ENCODE measurements at regions not wholly inside any gene's neighbourhood (a gene's known extent, or its start where the extent isn't known, plus 50 kb on each side); places are given as distances from the start of the nearest gene placed in this dataset.
"Not testable (repeated sequence)": the region's sequence is repeated elsewhere in the genome, so short reads cannot be mapped to it uniquely, and the experiment has no call there.

DNA sequence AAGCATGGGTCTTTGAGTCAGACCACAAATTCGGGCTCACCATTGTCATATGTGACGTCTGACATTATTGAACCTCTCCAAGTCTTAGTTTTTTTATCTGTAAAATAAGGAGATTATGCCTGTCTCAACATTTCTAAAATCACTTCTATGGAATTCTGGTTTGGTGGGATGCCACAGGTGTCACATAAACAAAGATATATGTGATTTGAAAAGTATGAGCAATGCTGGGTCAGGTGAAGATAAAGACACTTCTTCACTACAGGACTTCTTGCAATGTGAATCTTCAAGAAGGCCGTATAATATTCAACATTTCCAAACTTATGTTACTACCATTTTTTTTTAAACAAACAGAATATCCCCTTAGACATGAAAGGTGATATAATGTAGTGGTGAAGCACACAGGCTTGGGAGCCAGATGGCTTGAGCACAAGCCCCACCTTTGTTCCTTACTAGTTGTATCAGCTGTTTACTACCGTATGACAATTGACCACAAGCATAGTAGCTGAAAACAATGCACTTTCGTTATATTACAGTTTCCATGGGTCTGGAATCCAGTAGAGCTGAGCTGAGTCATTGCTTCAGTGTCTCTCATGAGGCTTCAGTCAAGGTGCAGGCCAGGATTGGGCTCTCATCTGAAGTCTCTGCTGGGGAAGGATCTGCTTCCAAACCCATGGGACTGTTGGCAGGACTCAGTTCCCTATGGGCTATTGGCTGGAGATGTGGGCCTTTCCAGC is 87.7 kb downstream of the UTP18 start:
- no peak for DNase-seq (ENCODE audit: low read depth)
- H3K4me3 ChIP-seq (ENCODE audit: low read depth, low read length) = no peak overlapping the region

DNA sequence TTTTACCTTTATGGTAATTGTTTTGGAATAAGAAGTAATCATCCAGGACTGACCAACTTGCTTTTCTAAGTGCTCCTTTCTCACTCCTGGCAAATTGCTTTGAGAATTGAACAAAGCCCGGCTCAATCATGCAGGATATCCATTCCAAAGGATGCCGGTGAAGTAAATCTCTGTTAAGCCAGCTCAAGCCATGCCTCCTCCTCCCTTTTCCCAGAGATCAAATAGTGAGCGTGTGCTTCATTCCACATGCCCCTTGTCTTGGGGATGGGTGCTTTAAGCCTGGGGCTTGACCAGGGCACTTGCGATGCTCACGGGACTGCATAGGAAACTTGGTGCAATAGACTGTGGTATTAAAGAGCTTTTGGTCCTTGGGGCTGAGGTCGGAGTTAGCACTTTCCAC is 90.7 kb downstream of the UTP18 start:
- no peak for DNase-seq (ENCODE audit: low read depth)
- no peak overlapping the region for H3K4me3 ChIP-seq (ENCODE audit: low read depth, low read length)

DNA sequence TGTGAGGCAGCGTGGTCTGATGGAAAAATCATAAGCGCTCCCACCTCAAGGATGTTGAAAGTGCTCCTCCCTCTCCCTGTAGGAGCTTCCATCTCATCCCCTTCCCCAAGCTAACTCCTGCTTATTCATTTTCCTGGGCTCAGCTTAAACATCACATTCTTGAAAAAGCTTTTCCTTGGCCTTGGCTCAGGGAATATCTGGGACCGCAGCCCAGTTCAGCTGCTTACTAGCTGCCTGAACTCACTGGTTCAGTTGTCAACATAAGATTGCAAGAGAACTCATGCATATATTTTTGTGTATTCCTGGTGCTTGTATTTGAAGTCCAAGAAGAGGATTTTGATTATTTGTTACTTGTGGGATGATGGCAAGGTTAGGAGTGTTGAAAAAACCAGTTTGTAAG is 91.5 kb downstream of the UTP18 start:
- H3K4me3 ChIP-seq (ENCODE audit: low read depth, low read length) = no peak overlapping the region
- DNase-seq (ENCODE audit: low read depth) = no peak

DNA sequence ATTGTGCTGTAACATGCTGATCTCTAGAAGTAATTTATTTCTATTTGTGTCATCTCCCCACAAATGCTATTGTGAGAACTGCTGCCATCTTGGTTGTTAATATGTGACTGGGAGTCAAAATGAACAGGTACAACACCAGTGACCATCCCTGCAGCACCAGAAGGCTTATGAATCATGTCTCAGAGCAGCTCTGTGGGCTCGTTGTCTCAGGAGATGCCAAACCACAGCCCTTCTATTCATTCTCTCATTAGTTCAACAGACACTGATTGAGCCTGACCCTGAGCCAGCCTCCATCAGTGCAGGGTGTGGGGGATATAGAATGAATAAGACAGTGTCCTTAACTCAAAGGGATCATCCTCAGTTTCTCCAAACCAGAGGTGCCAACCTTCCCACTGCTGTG is 92.5 kb downstream of the UTP18 start:
- H3K4me3 ChIP-seq (ENCODE audit: low read depth, low read length) = no peak overlapping the region
- DNase-seq (ENCODE audit: low read depth) = no peak

DNA sequence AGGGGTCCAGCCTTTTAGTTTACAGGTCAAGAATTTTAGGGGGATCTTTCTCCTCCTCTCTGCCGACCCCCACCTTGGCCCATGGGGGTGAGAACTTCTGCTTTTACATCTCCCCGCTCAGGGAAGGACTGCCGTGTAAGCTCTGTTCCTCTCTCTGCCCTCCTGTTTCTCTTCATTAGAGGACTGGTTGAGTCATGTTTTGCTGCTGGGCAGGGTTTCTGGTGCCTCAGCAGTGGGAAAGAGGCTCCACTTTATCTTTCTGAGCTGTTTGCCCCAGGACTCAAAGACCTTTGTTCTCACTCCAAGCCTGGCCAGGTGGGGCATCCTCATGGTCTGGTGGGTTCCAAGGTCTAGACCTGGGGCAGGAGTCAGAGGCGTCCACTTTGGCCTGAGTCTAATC is 93.0 kb downstream of the UTP18 start:
- H3K4me3 ChIP-seq (ENCODE audit: low read depth, low read length) = no peak overlapping the region
- no peak for DNase-seq (ENCODE audit: low read depth)

DNA sequence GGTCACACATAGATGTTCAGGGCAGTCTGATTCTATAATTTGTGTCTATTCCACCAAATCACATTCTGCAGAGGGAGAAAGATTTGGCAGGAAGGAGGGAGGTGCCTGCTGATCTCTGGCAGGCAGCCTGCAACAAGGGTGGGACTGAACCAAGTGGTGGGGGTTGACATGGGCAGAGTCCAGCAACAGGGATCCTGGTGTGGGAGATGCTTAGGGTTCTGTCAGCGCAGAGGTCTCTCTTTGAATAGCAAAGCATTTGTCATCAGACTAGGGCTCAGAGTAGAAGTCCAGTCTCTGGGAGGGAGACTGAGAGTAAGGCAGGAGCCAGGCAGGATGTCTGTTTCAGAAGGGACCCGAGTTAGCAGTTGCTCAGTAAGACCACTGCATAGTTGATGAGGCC is 94.6 kb downstream of the UTP18 start:
- H3K4me3 ChIP-seq (ENCODE audit: low read depth, low read length) = no peak overlapping the region
- DNase-seq (ENCODE audit: low read depth) = no peak

DNA sequence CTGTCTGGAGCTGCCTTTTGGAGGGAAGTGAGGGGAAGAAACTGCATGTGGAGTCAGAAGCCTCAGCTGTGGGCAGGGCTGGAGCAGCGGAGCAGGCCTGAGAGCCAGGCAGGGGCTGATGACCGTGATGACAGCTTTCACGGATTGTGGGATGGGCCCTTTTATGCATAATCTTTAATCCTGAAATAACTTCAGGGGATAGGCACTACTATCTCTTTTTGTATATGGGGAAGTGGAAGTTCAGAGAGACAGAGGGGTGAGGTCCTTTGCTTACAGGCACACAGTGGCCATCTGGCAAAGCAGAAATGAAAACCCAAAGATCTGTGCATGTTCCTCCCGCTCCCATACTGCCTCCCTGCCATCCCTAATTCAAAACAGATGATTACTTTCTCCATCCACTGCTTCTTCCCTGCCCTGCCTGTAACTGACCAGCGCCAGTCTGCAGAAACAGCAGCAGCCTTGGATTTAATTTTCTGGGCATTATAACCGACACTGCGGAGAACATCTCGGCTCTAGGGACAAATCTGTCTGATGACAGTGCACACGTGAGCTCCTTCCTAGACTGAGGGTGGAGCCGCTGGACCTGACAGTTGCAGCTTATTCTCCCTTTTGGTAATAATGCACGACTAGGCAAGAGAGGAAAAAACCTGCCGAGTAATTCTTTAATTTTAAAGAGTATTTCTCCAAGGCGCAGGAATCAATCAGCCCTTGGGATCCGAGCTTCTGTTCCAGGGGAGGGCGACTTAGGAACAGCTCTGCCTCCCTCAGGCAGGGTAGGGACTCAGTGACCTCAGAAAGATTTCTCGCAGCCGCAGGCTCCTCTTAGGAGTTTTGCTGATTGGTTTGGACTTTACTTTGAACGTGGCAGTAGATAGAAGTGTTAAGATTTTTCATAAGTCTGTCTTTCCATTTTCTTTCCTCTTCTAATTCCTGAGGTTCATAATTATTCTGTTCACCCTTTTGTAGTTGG is 95.4 kb downstream of the UTP18 start:
- no peak for DNase-seq (ENCODE audit: low read depth)
- H3K4me3 ChIP-seq (ENCODE audit: low read depth, low read length) = no peak overlapping the region

DNA sequence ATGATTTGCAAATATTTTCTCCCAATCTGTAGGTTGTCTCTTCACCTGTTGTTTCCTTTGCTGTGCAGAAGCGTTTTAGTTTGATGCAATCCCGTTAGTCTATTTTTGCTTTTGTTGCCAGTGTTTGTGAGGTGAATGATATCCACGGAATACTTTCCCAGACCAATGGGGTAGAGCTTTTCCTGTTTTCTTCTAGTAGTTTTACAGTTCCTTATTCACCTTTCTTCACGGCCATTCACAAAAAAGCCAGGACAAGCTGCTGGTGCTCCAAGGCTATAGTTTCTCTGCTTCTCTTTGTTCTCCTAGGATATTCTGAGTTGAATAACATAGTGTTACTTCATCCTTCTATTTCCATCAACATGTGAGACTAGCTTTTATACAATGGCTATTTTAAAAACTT is 98.7 kb downstream of the UTP18 start:
- no peak for DNase-seq (ENCODE audit: low read depth)
- no peak overlapping the region for H3K4me3 ChIP-seq (ENCODE audit: low read depth, low read length)

DNA sequence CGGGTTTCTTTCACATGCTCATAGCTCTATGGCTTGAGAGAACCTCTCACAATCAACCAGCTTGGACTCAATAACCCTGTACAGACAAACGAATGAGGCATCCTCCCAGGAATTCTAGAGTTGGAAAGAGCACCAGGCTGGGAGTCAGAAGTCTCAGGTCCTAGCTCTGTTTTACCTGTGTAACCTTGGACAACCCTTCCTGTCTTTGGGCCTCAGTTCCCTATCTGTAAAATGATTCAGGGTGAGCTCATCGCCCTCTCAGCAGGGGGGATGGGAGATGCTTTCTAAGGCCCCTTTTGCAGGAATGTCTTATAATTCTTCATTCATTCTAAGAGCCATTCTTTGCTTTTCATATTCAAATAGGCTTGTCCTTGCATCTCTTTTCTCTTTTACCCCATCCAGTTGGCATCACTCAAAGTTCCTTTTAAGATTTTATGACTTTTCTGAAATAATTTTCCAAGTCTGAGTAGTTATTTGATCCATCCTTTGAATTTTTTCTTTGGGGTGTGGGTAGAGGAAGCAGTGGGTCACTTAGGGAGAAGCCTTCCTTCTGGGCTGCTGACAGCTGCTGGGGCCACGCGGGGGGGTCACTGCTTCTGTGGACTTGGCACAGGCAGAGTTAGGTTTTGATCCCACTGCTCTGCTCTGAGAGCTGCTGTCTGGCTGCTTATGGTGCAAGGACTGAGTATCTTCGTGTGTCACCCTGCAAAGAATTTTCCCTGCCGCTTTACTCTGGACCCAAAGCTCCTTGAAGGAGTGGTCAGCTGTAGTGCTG is 102.7 kb downstream of the UTP18 start:
- H3K4me3 ChIP-seq (ENCODE audit: low read depth, low read length) = no peak overlapping the region
- no peak for DNase-seq (ENCODE audit: low read depth)

DNA sequence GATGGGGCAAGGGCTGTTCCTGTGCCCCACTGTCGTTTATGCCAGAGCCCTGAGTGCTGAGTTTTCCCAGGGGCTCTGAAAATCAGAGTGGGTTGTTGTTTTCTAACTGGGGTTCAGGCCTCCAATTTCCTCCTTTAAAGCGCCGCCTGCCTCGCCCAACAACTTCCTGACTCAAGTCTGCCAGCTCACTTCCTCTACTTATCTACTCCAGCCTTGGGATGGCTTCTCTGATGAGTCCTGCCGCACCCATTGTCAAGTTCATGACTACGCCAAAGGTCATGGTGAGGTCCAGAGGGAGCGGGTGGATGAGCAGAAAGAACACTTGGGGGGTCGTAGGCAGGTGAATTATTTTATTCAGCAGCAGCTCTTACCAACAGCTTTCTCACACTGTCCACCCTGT is 104.7 kb downstream of the UTP18 start:
- no peak overlapping the region for H3K4me3 ChIP-seq (ENCODE audit: low read depth, low read length)
- DNase-seq (ENCODE audit: low read depth) = no peak

DNA sequence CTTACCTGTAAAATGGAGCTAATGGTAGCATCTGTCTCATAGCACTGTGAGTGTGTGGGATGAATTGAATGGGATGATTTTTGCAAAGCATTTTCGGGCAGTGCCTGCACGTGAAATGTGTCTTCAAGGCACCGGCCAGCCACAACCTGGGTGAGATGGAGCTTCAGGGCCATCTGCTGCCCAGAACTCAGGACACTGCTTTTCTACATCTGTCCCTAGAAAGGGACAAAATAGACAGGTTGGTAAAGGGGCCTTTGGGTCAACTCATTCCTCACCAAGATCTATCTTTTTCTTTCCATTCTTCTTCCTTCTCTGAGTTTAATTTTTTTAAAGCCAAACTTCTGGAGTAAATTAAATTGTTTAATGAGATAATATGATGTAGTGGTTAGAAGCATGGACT is 106.5 kb downstream of the UTP18 start:
- H3K4me3 ChIP-seq (ENCODE audit: low read depth, low read length) = no peak overlapping the region
- no peak for DNase-seq (ENCODE audit: low read depth)

DNA sequence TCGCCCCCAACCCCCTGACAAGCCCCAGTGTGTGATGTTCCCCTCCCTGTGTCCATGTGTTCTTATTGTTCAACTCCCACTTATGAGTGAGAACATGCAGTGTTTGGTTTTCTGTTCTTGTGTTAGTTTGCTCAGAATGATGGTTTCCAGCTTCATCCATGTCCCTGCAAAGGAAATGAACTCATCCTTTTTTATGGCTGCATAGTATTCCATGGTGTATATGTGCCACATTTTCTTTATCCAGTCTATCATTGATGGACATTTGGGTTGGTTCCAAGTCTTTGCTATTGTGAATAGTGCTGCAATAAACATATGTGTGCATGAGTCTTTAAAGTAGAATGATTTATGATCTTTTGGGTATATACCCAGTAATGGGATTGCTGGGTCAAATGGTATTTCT is 107.5 kb downstream of the UTP18 start:
- not testable (repeated sequence) for H3K4me3 ChIP-seq (ENCODE audit: low read depth, low read length); DNase-seq (ENCODE audit: low read depth)

DNA sequence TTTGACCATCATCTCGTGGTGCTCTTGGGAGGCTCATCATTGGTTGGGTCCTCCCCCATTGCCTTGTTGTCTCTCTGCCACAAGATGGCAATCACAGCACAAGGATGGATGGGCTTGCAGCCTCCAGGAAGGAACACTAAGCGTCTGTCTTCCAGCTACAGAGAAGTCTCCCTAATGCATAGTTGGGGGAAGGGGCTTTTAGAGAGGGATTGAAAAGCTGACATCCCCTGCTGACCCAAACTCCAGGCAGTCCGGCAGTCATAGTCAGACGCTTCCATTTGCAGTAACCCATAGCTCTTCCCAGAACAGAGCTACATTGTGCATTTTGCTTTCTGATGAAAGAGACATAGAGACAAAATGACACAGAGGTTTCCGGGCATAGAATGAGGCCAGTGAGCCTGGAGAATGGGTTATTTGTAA is 111.4 kb downstream of the UTP18 start:
- DNase-seq (ENCODE audit: low read depth) = peak; percentile 12
- no peak overlapping the region for H3K4me3 ChIP-seq (ENCODE audit: low read depth, low read length)

DNA sequence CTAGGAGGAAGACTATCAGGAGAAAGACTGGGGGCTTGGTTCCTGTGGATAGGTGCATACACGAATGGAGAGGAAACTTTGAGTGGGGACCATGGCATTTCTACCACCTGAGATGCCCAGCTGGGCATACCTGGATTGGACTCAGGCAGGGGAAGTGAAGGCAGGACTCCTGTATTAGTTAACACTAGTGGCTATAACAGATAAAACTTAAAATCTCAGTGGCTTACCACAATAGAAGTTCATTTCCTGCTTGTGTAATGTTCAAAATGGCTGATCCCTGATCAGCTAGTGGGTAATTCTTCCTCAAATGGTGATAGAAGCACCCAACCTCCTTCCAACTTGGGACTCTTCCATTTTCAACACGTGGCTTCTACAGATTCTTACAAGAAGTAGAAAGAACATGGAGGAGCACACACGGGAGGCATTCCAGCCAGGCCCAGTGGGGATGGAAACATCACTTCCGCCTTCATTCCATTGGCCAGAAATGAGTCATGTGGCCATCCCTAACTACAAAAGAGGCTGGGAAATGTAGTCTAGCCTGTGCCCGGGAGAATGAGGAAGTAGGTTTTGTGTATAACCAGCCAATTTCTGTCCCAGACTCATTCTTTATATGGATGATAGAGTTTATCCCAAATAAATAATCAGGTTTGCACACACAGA is 112.1 kb downstream of the UTP18 start:
- no peak for DNase-seq (ENCODE audit: low read depth)
- H3K4me3 ChIP-seq (ENCODE audit: low read depth, low read length) = no peak overlapping the region

DNA sequence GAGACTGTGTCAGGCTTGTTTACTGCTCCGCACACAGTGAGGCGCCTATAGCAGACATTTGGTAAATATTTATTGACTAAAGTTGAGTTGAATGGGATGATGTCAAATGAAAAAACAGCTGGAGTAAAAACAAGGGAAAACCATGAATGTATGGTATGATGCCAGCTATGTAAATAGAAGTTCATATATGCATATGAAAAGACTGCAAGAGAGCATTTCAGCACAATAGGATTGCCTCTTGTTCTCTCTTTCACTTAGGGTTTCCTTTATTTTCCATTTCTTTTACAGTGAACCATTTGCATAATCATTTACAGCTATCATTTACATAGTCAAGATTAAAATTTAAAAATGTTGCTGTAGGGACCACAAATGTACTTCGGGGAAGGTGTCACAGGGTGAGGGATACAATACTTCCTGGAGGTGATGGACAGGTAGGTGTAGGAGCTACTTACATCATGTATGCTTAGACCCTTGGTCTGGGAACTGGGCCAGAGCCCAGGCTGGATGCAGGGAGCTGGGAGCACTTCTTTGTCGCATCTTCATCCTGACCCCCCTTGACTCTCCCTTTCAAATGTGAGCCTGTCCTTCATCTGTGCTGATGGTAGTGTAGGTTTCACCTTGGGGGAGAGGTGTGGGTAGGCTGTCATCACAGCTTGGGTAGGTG is 113.3 kb downstream of the UTP18 start:
- H3K4me3 ChIP-seq (ENCODE audit: low read depth, low read length) = no peak overlapping the region

DNA sequence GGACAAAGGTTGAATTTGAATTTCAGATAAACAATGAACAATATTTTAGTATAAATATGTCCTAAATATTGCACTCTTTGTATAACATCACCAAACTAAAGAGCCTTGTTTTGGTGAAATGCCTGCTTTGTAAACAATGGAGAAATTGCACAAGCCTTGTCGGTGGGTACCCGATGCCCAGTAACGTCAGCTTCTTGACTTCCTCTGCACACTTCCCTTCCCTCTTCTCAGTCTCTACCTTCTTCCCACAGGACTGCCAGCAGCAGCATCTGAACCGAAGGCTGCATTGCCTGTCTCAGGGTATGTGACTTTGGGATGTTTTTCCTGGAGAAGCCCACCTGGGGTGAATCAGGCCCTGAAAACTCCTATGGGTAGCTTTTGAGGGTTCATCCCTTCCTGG is 113.9 kb downstream of the UTP18 start:
- no peak for DNase-seq (ENCODE audit: low read depth)
- no peak overlapping the region for H3K4me3 ChIP-seq (ENCODE audit: low read depth, low read length)

More for the DNA sequence above, 113.3 kb downstream of the UTP18 start:
- no peak for DNase-seq (ENCODE audit: low read depth)

DNA sequence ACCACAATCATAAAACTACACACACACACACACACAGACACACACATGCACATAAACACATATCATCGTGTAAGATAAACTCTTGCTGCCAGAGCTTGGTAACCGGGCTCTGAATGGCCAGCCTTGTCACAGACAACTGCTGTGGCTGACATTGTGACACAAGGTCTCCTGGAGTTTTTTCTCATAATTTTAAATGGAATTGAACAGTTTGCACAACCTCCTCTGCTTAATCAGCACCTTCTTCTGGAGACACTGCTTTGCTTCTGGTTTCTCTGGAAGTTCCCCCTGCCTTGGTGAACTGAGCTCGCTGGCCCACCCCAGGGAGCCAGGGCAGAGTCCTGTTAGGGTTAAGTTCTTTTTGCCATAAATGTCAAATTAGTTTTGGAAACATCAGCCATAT is 115.4 kb downstream of the UTP18 start:
- H3K4me3 ChIP-seq (ENCODE audit: low read depth, low read length) = no peak overlapping the region
- DNase-seq (ENCODE audit: low read depth) = no peak

DNA sequence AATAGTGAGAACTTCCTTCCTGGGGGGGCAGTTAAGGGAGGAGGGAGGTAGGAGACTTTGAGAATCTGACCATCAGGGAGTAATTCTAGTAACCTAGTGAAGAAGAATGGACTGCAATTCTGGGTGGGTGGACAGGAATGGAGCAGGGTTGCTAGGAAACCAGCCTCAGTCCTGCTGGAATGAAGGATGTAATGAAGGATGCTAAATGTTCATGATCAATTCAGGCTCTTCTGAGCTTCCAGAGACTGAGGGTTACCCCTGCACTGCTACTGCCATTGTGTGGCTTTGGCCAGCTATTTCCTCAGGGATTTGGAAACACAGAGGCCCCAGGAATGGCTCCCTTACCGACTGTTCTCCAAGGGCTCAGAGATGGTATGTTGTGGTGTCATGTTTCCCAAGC is 116.4 kb downstream of the UTP18 start:
- H3K4me3 ChIP-seq (ENCODE audit: low read depth, low read length) = no peak overlapping the region
- no peak for DNase-seq (ENCODE audit: low read depth)

DNA sequence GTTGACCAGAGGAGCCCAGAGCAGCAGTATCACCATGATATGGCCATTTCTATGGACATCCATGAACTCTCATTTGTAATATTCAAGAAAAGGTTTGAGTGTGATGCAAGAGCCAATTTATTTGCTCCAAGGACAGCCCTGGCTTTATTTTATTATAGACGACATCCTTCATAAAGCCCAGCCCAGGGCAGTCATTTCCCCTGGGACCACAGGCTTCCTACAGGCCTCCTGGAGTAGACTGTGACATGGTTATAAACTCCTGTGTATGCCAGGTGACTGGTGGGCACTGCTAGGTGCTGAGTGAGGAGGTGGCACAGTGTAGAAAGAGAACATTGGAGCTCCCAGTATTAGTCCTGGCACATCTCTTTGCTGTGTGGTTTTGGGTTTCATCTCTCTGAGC is 120.9 kb downstream of the UTP18 start:
- no peak for DNase-seq (ENCODE audit: low read depth)
- H3K4me3 ChIP-seq (ENCODE audit: low read depth, low read length) = no peak overlapping the region

Measured in skeletal muscle cell (primary cell).